ENCODE measurements at regions not wholly inside any gene's neighbourhood (a gene's known extent, or its start where the extent isn't known, plus 50 kb on each side); places are given as distances from the start of the nearest gene placed in this dataset.
"Not testable (repeated sequence)": the region's sequence is repeated elsewhere in the genome, so short reads cannot be mapped to it uniquely, and the experiment has no call there.

DNA sequence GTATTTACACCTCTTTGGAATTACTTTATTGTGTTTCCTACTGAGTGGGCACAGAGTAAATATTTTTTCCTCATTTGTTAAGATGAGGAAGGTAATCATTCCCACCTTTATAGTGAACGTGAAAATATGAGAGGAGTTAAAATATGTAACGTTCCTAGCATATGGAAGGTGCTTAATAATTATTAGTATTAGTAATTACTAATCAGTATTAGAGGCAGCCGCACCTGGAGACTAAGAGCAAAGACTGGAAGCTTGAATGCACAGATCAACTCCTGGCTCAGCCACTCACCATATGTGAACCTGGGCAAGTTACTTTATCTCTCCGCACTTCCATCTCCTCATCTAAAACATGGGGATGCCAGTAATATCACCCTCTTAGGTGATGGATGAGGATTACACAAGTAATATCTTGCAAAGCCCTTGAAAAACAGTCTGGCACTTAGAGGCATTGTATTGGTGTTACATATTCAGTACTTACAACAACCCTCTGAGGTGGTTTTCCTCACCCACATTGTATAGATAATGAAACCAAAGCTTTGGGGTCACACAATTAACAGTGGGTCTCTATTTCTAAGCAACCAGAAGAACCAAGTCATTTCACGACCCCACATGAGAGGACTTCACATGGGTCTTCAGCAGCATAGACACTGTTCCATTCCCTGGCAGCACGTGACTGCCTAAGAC lies 100.3 kb upstream of the KCTD1 start:
- DNase-seq = no peak

DNA sequence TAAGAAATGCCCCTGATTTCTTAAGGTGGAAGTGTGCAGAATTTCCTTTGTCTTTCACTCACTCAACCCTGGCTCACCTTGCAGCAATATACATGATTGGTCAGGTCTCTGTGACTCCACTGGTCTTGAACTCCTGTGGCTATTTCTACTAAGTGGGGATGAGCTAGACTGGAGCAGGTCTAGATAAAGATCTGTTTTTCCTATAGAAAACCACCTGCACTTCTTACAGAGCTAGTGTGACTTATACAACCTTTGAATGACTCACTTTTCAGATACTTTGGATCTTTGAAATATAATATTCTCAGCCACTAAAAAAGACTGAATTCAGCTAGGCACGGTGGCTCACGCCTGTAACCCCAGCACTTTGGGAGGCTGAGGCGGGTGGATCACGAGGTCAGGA lies 98.5 kb upstream of the KCTD1 start:
- DNase-seq = no peak

DNA sequence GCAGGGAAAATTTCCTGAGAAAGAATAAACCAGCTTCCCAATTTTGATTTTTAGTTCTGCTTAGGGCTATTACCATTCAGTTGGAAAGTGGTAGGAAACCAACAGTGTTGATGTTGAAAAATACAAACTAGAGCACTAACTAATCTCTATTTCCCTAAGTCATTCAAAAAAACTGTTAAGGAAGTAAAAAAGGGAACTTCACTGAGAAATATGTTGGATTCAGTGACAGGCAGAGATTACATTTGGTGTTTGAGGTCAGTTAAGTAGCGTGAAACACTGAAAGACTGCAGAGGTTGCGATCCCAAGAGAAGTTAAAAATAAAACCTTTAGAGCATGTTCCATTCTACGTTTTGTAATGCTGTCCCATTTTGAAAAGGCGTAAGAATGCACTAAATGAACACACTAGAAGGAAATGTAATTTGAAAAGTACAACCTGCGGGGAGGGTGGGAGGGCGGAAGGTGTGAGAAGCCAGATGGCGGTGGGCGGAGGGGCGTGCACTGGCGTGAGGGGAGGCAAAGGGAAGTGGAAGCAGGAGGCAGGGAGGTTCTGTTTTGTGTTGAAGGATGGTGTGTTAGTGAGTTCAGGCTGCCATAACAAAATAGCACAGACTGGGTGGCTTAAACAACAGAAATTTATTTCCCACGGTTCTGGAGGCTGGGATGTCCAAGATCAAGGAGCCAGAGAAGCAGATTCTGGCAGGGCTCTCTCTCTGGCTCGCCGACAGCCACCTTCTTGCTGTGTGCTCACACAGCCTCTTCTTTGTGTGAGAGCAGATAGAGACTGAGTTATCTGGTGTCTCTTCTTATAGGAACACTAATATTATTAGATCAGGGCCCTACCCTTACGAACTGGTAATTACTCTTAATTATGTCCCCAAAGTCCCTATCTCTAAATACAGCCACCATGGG lies 94.3 kb upstream of the KCTD1 start:
- no peak for DNase-seq

DNA sequence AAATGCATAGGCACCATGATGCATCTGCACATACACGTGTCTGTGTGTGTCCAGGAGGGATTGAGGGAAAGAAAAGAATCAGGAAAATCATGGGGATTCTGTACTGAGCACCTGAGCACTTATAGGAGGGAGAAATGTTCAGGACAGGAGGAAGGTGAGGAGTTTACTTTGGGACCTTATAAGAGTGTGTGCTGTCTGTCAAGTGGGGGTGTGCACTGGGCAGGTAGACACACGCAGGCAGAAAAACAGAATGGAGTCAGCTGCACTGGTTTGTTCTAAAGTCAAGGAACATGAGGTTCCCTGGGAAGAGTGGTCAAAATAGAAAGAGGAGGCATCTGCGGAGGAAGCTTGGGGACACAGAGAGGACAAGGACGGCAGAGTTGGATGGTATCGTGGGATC lies 92.2 kb upstream of the KCTD1 start:
- DNase-seq = no peak

DNA sequence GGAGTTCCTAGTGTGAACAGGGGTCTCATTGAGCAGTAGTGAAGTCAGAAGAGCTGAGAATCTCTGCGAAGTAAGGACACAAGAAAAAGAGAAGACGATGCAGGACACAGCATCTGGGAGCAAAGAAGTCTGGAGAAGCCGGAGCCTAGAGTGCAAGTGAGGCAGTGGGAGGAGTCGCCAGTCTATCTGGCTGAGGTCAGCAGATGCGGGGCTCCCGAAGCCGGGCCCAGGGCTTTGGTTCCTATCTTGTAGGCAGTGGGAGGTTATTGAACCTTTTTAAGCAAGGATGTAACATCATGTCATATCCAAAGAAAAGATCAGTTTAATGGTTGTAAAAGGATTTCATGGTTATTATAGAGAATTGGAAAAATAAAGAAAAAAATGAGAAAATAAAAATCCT lies 90.8 kb upstream of the KCTD1 start:
- no peak for DNase-seq

DNA sequence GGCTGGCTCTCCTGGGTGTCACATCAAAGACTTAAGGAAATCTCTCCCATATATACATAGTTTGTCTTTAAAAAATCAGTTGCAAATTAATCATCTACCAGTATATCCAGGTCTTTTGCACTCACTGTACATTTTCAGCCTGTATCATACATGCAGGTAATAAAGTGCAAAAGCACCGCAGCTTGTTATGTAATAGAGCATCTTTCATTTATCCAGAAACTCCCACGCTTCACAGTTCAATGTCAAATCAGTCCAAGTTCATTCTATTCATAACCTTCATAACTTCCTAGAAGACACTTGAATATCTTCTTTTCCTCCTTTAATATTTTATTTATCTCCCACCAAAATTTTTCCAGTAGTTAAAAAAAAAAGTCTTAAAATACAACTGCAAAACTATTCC lies 89.6 kb upstream of the KCTD1 start:
- no peak for DNase-seq

DNA sequence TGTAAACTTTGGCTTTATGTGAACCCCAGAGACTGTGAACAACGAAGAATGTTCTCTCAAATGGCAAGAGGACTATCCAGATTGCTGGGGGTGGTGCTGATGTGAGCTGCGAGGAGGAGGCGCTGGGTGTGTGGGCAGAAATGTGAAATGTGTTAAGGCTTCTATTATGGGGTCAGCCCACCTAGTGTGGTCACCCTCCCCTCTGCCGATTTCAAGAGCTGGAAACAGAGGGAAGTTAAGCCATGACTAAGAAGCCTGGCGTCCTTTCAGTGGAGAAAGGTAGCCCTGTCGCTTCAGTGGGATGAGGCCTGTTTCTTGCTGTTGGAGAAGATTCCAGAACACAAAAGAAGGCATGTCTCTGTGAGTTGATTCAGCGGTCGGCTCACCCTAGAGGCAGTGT lies 89.0 kb upstream of the KCTD1 start:
- DNase-seq = no peak

DNA sequence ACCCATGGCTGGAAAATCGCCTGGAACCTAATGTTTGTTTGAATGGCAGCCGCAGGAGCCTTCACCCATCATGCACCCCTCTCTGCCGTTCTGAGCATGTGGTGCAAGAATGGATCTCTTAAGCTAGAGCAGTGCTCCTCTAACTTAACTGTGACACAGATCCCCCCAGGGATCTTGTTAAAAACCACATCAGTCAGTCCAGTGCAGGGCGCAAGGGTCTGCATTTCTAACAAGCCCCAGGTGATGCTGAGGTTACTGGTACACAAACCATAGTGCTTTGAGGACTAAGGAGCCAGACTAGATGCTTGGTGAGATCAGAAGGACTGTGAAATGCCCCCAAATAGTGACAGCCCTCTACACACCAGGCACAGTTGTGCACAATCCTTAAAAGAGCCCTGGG lies 87.1 kb upstream of the KCTD1 start:
- DNase-seq = no peak

DNA sequence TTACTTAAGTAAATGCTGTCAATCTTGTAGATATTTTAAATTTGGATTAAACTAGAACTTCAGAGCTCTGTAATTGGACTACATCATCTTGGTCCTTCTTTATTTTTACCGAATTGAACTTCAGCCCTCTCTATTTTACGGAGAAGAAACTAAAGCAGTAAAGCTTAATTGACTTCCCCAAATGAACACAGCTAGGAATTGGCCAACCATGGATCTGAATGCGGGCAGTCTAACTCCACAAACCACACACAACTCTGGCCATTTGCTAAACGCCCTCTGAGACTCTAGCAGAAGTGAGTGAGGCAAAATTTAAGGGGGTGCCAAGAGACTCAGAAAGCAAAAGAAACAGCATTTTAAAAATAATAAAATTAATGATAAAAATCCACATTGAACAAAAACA lies 86.3 kb upstream of the KCTD1 start:
- DNase-seq = no peak

DNA sequence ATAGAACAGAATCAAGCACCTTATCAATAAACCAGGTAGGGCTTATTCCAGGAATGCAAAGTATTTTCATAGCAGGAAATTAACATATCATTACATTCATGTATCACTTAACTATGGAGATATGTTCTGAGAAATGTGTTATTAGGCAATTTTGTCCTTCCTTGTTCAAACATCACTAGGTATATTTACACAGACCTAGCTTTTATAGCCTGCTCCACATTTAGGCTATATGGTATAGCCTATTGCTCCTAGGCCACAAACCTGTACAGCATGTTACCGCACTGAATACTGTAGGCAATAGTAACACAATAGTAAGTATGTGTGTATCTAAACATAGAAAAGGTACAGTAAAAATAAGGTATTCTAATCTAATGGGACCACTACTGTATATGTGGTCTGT lies 82.8 kb upstream of the KCTD1 start:
- DNase-seq = no peak

DNA sequence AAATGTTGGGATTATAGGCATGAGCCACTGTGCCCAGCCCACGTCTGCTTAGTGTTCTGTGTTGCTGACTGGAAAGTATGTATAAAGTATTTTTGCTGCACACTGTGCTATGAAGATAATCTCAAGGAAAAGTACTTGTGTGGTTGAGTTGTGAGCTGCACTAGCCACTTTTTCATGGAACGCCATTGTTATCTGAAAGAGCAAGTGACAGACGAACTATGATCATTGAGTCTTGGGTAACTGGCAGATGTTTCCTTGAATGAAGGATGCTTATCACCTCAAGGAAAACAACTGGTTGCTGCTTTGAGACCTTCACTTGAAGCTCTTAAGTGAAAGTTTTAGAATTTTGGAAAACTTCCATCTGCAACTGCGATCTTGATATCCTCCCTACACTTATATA lies 82.2 kb upstream of the KCTD1 start:
- no peak for DNase-seq

DNA sequence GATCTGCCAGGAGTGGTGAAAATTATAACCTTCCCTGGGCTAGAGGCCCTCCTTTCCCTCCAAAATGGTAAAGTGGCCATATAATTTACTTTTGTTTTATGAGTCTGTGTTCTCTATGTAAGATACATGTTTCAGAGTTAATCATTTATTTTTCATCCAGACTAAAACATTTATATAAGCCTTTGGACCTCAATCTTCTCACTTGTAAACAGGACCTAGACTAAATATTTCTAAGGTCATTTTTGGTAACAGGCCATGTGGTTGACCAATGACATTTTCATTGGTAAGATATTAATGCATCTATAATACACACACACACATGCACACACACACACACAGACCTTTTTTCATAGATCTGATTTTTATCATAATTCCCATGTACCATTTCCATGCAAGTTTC lies 79.7 kb upstream of the KCTD1 start:
- DNase-seq = no peak

DNA sequence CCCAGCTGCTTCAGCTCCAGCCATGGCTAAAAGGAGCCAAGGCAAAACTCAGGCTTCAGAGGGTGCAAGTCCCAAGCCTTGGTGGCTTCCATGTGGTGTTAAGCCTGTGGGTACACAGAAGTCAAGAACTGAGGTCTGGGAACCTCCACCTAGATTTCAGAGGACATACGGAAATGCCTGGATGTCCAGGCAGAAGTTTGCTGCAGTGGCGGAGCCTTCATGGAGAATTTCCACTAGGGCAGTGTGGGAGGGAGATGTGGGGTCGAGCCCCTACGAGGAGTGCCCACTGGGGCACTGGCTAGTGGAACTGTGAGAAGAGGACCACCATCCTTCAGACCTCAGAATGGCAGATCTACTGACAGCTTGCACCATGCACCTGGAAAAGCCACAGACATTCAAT lies 76.1 kb upstream of the KCTD1 start:
- no peak for DNase-seq

DNA sequence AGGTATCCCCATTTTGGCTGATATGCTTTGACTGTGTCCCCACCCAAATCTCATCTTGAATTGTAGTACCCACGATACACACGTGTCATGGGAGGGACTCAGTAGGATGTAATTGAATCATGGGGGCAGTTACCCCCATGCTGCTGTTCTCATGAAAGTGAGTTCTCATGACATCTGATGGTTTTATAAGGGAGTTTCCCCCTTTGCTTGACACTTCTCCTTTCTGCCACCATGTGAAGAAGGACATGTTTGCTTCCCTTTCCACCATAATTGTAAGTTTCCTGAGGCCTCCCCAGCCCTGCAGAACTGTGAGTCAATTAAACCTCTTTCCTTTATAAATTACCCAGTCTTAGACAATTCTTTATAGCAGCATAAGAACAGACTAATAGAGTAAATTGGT lies 75.0 kb upstream of the KCTD1 start:
- DNase-seq = not testable (repeated sequence)

DNA sequence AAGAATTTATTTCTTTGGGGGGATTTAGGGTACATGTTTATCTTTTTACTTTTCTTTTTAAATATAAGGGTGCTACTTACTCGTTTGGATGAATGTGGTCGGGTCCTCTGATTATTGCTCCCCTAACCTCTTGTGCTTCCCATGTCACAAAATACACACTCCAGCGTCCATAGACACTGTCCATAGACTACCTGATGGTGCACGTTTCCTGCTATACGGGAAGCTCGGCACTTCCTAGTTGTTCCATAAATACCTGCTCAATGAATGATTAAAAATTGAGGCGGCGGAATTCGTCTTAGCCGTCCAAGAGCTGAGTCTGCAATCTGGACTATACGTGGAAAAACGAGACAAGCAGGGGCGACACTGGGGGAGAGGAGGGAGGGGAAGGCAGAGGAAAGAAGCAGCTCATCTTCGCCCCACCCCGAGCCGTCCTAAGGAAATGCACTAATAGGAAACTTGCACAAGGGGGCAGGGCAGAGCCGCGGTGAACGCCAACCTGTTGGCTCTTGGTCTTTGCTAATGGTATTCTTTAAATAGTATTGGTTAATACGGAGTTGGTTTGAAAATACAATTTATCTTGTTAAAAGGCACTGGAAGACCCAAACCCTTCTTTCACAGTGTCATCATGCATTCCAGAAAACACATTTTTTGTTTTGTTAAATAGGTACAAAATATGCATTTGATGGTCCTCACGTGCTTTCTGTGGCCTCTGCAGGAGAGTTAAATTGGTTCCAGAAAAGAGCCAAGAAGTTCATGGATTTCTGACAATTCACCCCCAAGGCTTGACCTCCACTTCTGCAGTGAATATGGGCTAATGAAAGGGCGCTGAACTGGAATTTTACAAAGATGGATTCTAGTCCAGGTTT lies 73.0 kb upstream of the KCTD1 start:
- no peak for DNase-seq

DNA sequence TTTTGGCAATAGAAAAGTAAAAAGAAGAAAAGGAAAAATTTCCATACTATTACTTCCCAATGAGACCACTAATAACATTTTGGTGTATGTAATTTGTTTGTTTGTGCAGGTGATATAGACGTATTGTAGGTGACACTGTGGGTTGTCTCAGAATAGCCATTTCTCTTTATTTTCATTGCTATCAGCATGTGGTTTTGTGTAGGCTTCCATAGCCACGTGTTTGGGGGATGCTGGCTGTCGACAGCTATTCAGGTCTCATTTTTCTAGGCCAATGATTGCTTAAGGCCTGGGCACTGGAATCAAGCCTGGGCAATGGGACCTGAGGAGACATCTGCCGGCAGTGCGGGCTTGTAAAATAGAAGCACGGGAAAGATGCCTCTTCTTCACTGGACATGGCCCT lies 71.0 kb upstream of the KCTD1 start:
- DNase-seq = no peak

DNA sequence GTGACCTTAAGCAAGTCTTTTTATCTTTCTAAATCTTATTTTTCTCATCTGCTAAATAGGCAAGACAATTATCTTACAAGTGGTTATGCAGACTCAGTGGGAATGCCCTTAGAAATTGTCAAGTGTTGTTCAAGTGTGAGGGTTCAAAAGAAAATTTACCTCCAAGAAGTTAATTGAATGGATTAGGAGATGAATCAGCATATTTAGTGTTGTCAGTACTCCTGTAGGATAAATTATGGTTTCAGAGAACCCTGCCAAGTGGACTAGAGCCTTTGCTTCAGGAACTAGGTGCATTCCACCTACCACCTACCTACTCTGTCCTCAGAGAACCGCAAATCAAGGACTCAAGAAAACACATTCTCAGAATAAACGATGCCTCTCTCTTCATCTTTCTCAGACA lies 69.8 kb upstream of the KCTD1 start:
- no peak for DNase-seq

DNA sequence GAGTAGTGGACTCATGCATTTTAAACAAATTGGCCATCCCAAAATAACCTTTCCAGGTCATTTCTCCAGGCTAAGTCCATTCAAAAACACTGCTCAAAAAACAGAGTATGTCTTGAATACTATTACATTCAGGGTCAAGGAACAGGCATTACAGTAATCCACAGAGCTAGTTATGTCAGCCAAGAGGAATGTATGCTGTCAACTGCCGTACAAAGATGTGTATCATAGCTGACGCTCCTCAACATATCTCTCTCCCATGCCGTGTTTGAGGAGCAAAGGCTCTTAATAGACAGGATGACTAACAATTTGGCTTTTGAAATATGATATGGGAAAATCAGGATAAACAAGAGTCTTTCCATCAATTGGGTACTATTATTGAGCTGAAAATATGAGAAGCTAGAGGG lies 68.8 kb upstream of the KCTD1 start:
- DNase-seq = no peak

DNA sequence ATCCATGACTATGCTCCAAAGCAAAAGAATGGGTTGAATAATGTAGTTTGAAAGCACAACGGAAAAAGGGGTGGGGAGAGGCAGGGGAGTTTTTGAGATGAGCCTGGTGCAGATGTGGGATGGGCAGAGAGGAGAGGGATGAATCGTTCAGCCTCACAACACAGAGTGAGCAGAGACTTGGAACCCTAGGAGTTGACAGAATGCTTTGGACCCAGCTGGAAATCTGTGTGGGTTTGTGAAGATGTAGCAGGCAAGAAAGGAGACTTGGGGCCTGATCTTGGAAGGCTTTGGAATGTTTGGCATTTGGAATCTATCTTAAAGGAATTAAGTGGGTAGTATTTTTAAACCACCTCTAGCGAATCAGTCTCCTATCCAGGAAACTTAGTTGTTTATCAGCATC lies 66.0 kb upstream of the KCTD1 start:
- DNase-seq = no peak
